OCI-LY1 (cell line): ENCODE measurements at regions not wholly inside any gene's neighbourhood (a gene's known extent, or its start where the extent isn't known, plus 50 kb on each side); places are given as distances from the start of the nearest gene placed in this dataset.

Experiments
- EZH2 ChIP-seq: fragments of 200-600 bp; sonication (generic), shearing (Covaris generic); IDR thresholded peaks from 2 replicates; pipeline ENCODE4 v1.8.0; 2017; ENCODE audit warnings: borderline replicate concordance, mixed run types, mild to moderate bottlenecking, antibody characterized with exemption, low read length, moderate library complexity, mixed read lengths
- TF ChIP-seq, protein P1 (sequence below): fragments of 200-600 bp; sonication (generic), shearing (Covaris generic); IDR thresholded peaks from 2 replicates; pipeline ENCODE4 v1.5.1; 2017; ENCODE audit warnings: mild to moderate bottlenecking, antibody characterized with exemption, low read length, moderate library complexity, mixed read lengths

DNA sequence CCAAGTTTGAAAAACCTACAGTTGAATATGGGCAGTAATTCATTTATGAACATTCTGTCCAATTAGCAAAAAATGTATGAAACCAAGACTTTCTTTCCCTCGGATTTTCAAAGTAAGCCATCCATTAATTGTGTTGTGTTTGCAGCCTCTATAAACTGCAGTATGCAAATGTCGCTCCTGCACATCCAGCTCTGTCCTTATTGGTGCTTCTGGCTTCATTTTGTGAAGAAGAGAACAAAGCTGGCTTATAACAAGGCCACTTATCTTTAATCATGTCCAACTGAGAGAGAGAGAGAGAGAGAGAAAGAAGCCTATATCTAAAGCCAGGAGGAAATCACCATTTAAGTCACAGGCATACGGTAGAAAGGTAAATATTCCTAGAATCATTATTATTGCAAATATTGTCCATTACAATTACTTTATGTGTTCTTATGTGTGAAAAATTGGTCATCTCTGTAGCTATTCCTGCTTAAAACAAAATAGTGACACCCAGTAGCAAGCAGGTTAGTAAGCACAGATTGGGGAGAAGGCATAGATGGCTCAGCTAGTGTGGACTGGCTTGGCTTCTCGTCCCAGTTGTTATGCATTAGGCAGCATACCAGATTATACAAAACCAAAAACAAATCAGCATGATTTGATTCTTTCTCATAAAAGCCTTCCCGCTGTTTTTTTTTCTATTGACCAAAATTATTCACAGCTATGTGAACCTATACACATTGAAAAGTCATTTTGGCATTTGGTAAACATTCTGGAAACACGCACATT, 726.4 kb upstream of the SOX11 start:
- TF ChIP-seq, protein P1, sequence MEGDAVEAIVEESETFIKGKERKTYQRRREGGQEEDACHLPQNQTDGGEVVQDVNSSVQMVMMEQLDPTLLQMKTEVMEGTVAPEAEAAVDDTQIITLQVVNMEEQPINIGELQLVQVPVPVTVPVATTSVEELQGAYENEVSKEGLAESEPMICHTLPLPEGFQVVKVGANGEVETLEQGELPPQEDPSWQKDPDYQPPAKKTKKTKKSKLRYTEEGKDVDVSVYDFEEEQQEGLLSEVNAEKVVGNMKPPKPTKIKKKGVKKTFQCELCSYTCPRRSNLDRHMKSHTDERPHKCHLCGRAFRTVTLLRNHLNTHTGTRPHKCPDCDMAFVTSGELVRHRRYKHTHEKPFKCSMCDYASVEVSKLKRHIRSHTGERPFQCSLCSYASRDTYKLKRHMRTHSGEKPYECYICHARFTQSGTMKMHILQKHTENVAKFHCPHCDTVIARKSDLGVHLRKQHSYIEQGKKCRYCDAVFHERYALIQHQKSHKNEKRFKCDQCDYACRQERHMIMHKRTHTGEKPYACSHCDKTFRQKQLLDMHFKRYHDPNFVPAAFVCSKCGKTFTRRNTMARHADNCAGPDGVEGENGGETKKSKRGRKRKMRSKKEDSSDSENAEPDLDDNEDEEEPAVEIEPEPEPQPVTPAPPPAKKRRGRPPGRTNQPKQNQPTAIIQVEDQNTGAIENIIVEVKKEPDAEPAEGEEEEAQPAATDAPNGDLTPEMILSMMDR: no peak
- TF ChIP-seq EZH2: no peak
